ENCODE measurements at regions not wholly inside any gene's neighbourhood (a gene's known extent, or its start where the extent isn't known, plus 50 kb on each side); places are given as distances from the start of the nearest gene placed in this dataset.

- no peak for DNase-seq (ENCODE audit: low read depth)
- H3K4me3 ChIP-seq (ENCODE audit: control insufficient read depth, low read depth, low read length) = no peak overlapping the region
- TF ChIP-seq, protein P1, sequence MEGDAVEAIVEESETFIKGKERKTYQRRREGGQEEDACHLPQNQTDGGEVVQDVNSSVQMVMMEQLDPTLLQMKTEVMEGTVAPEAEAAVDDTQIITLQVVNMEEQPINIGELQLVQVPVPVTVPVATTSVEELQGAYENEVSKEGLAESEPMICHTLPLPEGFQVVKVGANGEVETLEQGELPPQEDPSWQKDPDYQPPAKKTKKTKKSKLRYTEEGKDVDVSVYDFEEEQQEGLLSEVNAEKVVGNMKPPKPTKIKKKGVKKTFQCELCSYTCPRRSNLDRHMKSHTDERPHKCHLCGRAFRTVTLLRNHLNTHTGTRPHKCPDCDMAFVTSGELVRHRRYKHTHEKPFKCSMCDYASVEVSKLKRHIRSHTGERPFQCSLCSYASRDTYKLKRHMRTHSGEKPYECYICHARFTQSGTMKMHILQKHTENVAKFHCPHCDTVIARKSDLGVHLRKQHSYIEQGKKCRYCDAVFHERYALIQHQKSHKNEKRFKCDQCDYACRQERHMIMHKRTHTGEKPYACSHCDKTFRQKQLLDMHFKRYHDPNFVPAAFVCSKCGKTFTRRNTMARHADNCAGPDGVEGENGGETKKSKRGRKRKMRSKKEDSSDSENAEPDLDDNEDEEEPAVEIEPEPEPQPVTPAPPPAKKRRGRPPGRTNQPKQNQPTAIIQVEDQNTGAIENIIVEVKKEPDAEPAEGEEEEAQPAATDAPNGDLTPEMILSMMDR (conservative IDR thresholded peaks at IDR 0.05; ENCODE audit: control insufficient read depth, insufficient read depth, low read depth, low read length) = no peak
Measured at GRCh38 chr6:154605178-154605881, 94.8 kb upstream of the CNKSR3 start.

GRCh38 chr6:154605882-154606370, 95.4 kb upstream of the CNKSR3 start:
- DNase-seq (ENCODE audit: low read depth) = no peak
- TF ChIP-seq, protein P1 (conservative IDR thresholded peaks at IDR 0.05; ENCODE audit: control insufficient read depth, insufficient read depth, low read depth, low read length) = no peak
- H3K4me3 ChIP-seq (ENCODE audit: control insufficient read depth, low read depth, low read length) = no peak overlapping the region

DNA sequence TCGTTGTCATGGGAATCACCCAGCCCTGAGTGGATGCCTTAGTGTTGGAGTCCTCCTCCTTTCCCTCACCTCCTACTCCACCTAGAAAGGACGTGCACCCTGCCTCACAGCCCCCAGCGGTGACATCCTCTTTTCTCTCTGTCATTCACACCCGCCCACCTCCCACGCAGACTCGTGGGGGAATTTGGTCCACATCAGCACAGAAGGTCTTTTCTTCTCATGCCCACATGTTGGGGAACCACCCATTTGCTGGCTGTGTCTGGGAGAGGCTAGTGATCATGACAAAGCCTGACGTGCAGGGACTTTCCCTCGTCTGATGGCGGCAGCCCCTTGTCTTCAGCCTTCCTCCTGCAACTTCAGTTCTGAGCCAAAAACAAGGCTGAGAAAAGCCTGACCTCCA, 96.0 kb upstream of the CNKSR3 start:
- H3K4me3 ChIP-seq (ENCODE audit: control insufficient read depth, low read depth, low read length) = no peak overlapping the region

GRCh38 chr6:154606860-154607259, 96.4 kb upstream of the CNKSR3 start:
- no peak for DNase-seq (ENCODE audit: low read depth)
- TF ChIP-seq, protein P1 (conservative IDR thresholded peaks at IDR 0.05; ENCODE audit: control insufficient read depth, insufficient read depth, low read depth, low read length) = no peak
- H3K4me3 ChIP-seq (ENCODE audit: control insufficient read depth, low read depth, low read length) = no peak overlapping the region

More for the DNA sequence above, 96.0 kb upstream of the CNKSR3 start:
- TF ChIP-seq, protein P1 (conservative IDR thresholded peaks at IDR 0.05; ENCODE audit: control insufficient read depth, insufficient read depth, low read depth, low read length) = no peak
- peak; percentile 17 for DNase-seq (ENCODE audit: low read depth)

DNA sequence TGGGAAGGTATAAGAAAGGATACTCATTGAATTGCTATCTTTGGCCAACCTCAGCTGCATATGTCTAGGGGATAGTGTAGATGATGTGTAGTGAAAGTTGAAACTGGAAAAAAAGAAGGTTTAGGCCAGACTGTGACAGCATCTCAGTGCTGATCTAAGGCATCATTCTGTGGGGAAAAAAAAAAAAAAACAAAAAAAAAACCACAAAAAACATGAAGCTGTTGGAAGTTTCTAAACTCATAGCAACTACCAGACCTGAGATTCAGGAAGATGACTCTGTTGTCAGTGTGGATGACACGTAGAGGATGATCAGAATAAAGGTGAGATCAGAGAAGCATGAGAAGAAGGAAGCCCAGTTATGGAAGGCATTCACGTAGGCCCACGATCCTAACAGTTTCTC, 100.8 kb upstream of the CNKSR3 start:
- TF ChIP-seq, protein P1 (conservative IDR thresholded peaks at IDR 0.05; ENCODE audit: control insufficient read depth, insufficient read depth, low read depth, low read length) = no peak
- no peak for DNase-seq (ENCODE audit: low read depth)
- H3K4me3 ChIP-seq (ENCODE audit: control insufficient read depth, low read depth, low read length) = no peak overlapping the region

GRCh38 chr6:154611847-154612246, 101.4 kb upstream of the CNKSR3 start:
- TF ChIP-seq, protein P1 (conservative IDR thresholded peaks at IDR 0.05; ENCODE audit: control insufficient read depth, insufficient read depth, low read depth, low read length) = no peak

More at GRCh38 chr6:154611847-154612246, 101.4 kb upstream of the CNKSR3 start:
- no peak overlapping the region for H3K4me3 ChIP-seq (ENCODE audit: control insufficient read depth, low read depth, low read length)
- DNase-seq (ENCODE audit: low read depth) = no peak
